D721Med (cell line): ENCODE measurements at regions not wholly inside any gene's neighbourhood (a gene's known extent, or its start where the extent isn't known, plus 50 kb on each side); places are given as distances from the start of the nearest gene placed in this dataset.

Experiments
- DNase-seq: peaks from one replicate; pipeline ENCODE4 v3.0.0; 2011; ENCODE audit warnings: low spot score; ENCODE audit not compliant: insufficient read length
- FAIRE-seq: peaks from 2 replicates; lab custom pipeline; 2011; peaks lifted over from hg19 to GRCh38; lab: Jason Lieb, UNC
- CTCF ChIP-seq: IDR thresholded peaks from 2 replicates; pipeline ENCODE4 v1.5.1; 2012; ENCODE audit warnings: mild to moderate bottlenecking, control low read depth; ENCODE audit not compliant: insufficient read depth; ENCODE audit errors: missing control alignments

- FAIRE-seq (no peak), DNase-seq (no peak)
- TF ChIP-seq CTCF: no peak
These were observed 322.9 kb upstream of the B3GAT1 start for GRCh38 chr11:134734894-134735293.

- DNase-seq (no peak), FAIRE-seq (no peak)
- no peak for TF ChIP-seq CTCF
These were observed 322.3 kb upstream of the B3GAT1 start for GRCh38 chr11:134734141-134734845.

GRCh38 chr11:134733646-134734045 is 321.6 kb upstream of the B3GAT1 start:
- DNase-seq: no peak
- no peak for FAIRE-seq

GRCh38 chr11:134731213-134731961 is 319.3 kb upstream of the B3GAT1 start:
- FAIRE-seq (no peak), DNase-seq (no peak)
- no peak for TF ChIP-seq CTCF

More at GRCh38 chr11:134733646-134734045, 321.6 kb upstream of the B3GAT1 start:
- TF ChIP-seq CTCF: no peak

GRCh38 chr11:134730561-134731212 is 318.6 kb upstream of the B3GAT1 start:
- DNase-seq: no peak
- FAIRE-seq: no peak
- no peak for TF ChIP-seq CTCF

- DNase-seq: no peak
- TF ChIP-seq CTCF: no peak
- FAIRE-seq: no peak
These were observed 318.1 kb upstream of the B3GAT1 start for GRCh38 chr11:134730101-134730500.
